GM19468 (cell line): ENCODE measurements at regions not wholly inside any gene's neighbourhood (a gene's known extent, or its start where the extent isn't known, plus 50 kb on each side); places are given as distances from the start of the nearest gene placed in this dataset.
"Not testable (repeated sequence)": the region's sequence is repeated elsewhere in the genome, so short reads cannot be mapped to it uniquely, and the experiment has no call there.

Experiments
- ATAC-seq: cut with Tn5 transposase; IDR thresholded peaks from one replicate; pipeline ENCODE4 v1.9.1; 2021; ENCODE audit warnings: mild to moderate bottlenecking, moderate library complexity, moderate number of reproducible peaks; ENCODE audit not compliant: unreplicated experiment; ENCODE audit errors: extremely low read depth

GRCh38 chr16:62882552-62883221 lies 846.4 kb upstream of the CDH8 start:
- no peak for ATAC-seq

DNA sequence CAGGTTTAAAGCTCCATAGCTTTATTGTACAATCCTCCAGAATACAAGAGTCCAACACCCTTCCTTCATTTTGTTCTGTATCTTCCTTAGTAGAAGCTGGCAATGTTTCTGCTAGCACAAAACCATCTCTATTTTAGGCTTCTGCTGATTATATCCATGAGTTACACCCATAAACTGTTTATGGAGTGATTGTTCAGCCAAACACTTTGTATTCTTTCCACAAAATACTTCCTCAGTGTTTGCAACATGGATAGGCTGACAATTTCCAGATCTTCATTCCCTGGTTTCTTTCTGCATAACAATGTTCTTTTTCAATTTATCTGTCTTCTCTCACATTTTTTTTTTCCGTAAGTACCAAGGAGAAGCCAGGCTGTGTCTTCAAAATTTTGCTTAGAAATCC lies 839.9 kb upstream of the CDH8 start:
- ATAC-seq, result no peak

- no peak for ATAC-seq
Observed at GRCh38 chr16:62872339-62872738, 836.1 kb upstream of the CDH8 start.

DNA sequence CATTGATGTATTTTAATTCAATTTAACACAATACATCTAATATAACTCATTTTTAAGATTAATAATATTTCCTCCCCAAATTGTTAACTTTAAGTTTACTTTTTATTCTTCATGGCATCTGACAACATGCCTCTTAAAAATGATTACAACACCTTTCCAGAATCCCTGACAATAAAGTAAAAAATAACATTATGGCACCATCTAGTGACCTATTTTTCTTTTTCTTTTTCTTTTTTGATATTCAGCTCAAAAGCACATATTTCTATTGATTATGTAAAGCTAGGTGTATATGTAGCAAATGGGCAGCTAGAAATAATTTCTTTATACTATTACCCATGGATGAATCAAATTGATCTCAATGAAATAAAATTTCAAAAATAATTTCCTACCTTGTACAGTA lies 834.3 kb upstream of the CDH8 start:
- no peak for ATAC-seq

DNA sequence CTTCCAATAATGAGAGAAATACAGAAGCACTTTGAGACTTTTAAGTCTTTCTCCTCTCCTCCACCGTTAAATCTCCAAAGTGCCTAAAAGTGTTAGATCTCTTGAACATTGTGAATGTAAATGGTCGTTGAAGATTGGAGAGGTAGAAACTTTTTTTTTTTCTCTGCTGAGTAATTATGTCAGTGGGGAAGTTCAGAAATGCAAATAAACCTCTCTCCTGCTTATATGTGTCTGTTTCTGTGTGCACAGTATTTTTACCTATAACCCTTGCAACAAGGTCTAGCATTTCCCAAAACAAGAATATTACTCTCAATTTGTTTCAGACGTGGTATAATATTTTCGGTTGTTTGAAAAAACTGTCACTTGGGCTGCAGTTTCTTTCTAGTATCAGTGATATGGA lies 833.6 kb upstream of the CDH8 start:
- no peak for ATAC-seq

DNA sequence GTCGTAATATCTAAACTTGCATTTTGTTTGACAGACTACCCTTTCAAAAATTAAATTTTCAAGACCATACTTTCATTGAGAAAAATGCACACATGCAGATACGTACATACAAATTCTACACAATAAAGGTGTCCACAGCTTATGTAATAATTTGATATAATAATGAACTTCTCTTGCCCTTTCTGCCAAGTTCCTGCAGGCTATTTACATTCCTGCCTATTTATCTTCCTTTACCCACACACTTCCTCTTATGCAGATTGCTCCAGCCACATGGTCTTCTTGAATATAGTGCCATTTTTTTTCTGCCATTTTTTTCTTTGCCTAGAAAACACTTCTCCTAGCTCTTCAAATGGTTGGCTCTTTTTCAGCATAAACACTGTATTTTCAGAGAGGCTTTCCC lies 826.9 kb upstream of the CDH8 start:
- no peak for ATAC-seq

- no peak for ATAC-seq
Observed at GRCh38 chr16:62853887-62854286, 817.6 kb upstream of the CDH8 start.

DNA sequence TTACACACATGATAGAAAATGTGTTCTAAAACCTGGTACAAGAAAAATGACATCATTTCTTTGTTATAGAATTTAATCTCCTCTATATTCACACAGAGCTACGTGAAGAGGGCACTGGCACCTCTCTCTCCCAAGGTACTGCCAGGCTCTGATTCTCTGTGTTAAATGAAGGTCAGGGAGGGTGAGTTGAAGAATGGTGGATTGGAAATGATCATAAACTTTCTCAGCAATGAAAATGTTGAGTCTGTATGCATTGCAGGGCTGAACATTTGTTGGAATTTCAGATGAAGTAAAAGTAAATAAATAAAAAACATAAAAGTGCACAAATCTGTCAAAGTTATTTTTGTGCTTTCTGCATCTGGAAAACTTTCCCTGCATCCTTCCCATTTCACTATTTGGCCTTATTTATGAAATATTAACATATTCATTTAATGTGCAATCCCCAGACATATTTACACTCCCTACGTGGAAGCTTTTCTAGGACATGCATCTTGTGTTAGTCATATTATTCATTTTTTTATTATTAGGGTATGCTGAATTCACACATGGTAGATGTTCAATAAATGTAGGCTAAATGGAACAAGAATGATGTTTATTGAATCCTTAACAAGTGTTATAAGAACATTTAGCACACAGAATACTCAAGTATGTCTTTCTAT lies 810.3 kb upstream of the CDH8 start:
- no peak for ATAC-seq

DNA sequence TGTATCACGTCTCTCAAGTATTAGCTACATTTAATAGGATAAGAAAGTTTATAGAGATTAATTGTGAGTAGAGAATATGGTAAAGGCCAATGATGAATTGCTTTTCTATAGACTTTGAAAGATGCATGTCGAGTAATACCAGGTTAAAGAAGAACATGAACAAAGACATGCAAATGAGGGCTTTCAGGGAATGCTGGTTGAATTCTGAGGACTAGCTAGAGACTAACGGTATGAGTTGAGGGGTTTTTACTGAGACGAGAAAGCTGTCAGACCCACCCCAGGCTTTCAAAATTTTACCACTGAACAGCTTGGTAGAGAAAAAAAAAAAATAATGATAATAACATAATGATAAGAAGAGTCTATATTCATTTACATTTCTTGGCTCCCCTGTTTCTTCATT lies 796.0 kb upstream of the CDH8 start:
- ATAC-seq, result no peak

DNA sequence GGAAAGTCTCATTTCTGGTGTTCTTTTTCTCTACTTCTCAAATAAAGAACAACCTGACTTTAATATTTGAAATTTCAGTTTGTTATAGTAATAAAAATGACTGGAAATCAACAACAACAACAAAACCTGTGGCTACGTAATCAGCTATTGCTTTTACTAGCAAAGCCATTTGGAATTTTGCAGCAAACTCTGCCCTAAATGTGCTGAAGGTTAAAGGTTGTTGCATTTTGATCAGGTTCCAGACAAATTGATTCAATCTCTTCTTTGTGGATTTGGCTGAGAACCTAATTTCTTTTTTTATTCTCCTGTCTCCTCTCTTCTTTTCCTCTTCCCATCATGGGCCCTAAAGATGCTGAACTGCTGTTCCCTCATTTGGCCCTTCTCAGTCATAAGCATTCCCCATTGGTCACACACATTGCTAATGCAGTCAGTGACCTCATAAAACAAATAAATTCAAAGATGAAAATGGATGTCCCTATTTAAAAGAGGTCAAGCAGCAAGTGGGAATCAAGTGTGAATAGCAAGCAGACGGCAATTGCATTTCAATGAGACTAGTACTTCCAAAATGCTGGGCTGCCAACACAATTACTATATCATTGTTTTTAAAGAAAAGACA lies 795.1 kb upstream of the CDH8 start:
- no peak for ATAC-seq

- ATAC-seq, result no peak
Observed at GRCh38 chr16:62829607-62830006, 793.4 kb upstream of the CDH8 start.

GRCh38 chr16:62829084-62829483 lies 792.8 kb upstream of the CDH8 start:
- ATAC-seq, result no peak

DNA sequence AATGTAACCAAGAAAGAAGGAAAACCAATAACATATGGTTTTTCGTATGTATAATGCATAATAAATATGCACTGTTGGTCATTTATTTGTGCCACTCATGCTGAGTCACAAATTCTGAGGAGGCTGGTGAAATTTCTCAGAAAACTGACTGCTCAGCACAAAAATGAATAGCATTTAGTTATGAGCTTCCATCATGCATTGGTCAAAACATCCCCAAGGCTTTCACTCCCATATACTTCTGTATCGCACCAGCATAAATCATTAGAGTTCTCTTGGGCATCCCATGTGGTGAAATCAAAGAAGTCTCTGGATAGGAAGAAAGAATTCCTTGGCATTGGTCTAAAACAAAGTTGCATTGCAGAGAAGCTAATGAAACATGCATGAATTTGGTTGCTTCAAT lies 785.6 kb upstream of the CDH8 start:
- no peak for ATAC-seq

DNA sequence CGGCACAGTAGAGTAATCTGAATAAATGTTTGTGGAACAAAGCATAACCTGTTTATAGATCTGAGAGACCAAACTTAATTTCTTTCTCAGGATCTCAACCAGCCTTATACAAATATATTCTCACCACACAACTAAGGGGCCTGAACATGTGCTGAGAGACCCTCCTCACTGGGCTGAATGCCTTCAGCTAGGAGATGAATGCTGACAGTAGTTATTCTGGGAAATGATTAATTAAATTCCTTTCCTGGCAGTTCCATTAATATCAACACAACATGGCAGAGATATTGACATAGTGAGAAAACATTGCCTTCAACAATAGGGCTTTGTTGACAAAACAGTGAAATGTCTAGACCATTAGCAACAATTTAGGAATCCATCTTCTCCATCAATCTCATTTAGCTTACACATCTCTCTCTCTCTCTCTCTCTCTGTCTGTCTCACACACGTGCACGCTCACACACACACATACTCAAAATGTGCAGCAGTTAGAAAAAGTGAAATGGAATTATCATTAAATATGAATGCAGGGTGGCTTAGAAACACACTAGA lies 780.8 kb upstream of the CDH8 start:
- no peak for ATAC-seq

DNA sequence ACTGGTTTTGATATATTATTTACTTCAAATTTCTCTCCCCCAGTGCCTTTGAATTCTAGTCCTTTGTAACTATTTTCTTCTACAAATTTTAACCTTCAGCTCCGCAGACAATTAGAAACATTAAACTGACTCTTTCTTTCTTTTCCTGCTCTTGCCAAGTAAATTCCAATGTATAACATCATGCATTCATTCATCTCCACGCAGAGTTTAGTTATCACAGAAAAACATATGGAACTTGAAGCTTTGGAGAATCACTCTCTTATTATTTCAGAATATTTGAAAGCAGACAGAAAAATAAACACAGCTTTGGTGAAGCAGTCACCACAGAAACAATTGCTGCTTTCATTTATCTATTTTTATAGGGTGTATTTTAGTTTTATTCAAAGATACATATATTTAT lies 778.7 kb upstream of the CDH8 start:
- no peak for ATAC-seq

DNA sequence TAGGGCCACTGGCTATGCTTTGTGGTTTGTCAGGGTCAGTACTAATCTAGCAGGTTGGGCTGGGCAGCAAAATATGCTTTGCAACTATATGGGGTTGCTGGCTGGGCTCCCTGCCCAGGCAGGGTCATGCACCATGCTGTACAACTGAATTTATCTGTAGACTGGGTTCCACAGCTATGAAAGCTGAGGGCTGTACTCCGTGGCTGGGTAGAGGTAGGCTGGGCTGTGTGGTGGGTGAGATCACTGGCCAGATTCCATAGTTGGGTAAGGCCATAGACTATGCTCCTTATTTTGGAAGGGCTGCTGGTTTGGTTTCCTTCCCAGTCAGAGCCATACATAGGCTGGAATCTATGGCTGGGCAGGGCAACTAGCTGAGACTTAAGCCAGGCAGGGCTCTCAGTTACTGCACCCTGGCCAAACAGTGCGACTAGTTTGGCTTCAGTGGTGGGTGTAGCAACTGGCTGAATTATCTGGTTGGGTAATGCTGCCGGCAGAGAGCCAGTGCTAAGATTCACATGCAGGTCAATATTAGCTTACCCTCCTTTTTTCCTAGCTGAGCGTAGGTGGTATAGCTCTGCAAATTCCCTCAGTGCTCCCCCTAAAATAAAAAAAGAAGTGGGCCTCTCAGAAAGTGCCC lies 769.1 kb upstream of the CDH8 start:
- ATAC-seq, result no peak

GRCh38 chr16:62794724-62795123 lies 758.5 kb upstream of the CDH8 start:
- ATAC-seq, result no peak

- not testable (repeated sequence) for ATAC-seq
Observed at GRCh38 chr16:62780081-62780480, 743.8 kb upstream of the CDH8 start.

DNA sequence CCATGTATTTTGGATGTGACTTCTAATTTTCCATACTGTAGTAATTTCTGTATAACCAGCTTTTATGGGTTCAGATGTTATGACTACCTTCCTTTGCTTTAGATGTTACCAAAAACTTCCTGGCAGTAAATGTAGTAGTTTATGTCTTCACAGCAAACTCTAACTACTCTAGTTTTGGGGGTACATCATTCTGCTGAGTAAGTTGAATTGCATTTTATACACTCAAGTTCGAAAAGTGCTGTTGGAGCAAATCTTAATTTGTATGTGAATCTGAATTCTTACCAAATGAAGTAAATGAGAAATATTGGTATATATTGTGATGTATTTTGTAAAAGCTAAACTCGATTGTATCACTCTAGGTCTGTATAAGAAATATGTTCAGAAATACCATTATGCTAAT lies 728.3 kb upstream of the CDH8 start:
- no peak for ATAC-seq

- no peak for ATAC-seq
Observed at GRCh38 chr16:62760398-62760797, 724.2 kb upstream of the CDH8 start.

DNA sequence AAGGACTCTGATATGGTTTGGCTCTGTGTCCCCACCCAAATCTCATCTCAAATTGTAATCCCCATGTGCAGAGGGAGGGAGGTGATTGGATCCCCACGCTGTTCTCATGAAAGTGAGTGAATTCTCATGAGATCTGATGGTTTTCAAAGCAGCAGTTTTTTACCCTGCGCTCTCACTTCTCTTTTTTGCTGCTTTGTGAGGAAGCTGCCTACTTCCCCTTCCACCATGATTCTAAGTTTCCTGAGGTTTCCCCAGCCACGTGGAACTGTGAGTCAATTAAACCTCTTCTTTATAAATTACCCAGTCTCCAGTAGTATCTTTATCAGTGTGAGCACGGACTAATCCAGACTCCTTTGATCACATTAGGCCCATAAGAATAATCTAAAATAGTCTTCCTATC lies 719.7 kb upstream of the CDH8 start:
- ATAC-seq, result no peak
